ENCODE measurements at regions not wholly inside any gene's neighbourhood (a gene's known extent, or its start where the extent isn't known, plus 50 kb on each side); places are given as distances from the start of the nearest gene placed in this dataset.
"Not testable (repeated sequence)": the region's sequence is repeated elsewhere in the genome, so short reads cannot be mapped to it uniquely, and the experiment has no call there.

DNA sequence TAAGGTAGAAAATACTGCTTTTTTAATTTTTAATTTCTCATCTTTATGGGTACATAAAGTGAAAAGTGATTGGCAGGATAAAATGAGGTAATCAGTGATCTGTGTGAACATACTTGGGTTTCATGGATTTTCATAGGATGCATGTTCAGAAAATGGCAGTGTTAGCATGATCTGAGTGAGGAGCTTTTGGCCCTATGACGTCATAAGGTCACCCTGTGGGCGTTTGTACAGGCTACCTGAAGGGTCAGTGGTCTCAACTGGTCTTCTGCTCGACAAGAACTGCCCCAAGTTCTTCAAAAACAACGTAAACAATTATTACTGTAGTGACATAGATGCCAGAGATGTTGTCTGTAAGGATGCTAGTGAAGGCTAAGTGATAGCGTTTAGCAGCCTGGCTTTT lies 124.5 kb upstream of the OSTN start:
- no peak for DNase-seq

DNA sequence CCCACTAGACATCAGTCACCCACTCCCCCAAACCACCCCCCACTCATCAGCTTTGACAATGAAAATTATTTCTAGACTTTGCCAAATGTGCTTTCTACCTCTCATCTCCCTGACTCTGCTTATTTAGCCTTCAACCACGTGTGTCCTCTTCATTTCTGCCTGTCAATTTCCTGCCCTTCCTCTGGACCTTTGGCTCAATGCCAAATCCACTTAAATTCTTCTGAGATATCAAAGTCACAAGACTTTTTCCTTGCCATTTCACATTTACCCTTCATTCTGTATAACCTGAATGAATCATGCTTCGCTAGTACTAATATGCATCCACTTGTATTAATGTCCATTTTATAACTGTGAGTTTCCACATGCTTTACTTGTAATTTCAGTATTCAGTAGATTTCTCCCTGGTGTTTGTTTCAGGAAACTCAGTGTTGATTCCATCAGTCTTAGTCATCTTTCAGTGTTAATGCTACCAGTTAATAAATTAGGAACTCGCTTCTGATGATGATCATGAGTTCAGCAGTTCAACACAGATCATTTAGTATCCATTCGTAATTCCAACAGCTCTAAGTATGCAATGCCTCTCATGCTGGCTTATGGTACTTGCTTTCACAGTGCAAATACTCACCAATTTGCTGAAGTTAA lies 128.2 kb upstream of the OSTN start:
- DNase-seq: no peak

DNA sequence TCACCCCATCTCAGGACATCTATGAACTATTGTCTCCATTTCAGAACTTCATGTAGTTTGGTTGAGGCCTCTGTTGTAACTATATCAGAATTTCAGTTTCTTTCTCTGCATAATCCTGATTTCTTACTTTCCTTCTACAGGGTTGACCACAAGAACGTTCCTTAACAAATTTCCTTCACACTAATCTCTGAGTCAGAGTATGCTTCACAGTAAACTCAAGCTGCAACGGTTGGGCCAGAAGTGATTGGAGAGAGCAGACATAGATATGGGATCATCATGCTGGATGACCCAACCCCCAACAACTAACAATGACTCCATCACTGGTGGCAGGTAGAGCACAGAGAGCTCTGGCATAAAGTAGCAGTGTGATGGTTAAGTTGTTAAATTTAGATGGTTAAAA lies 128.8 kb upstream of the OSTN start:
- DNase-seq: no peak

DNA sequence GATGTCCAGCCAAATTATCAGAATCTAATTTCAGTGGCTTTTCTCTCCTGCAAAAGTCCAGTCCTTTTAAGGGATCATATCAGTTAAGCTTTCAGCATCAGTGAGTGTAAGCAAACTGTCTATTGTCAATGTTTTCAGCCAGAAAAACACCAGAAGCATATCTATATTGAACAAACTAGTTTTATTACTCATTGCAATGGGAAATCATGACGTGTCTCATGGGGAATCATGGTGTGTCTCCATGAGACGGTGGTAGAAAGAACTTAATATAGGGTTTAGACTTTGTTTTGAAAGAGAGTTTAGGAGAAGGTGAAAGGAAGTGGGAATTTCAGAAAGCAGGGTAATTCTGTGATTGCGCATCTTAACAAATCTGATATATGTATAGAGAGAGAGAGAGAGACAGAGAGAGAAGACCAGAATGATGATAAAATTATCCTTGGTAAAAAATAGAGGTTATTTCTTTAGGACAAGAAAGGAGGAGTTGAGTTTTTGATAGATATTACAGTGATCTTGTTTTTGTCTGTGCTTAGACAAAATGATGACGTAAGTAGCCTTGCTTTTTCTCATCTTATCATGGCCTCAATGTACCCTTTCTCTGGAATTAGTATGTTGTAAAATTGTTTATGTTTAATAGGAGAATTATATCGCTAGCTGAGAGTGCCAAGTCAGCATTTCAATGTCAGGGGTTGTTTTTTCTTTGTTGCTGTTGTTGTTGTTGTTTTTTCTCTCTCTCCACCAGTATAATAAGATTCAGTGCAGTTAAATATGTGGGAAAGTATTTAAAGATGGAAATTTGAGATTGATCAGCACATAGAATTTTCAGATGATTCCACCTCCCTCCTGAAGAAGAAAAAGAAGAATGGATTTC lies 129.9 kb upstream of the OSTN start:
- no peak for DNase-seq

DNA sequence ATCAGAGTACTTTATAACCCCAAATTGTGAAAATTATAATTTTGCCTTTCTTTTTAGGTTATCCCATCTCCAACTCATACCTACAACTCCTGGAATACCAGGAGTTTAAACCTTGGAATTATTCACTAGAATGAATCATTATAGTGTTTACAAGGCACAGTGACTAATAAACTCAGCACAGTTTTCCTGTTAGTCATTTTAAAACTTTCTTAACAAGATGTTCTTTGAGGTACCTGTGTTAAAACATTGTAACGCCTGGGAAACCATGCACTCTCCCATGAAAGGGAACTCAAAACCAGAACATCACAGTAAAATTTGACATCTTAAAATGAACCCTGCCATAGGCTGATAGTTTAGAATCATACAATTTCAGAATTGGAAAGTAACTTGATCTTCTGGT lies 132.4 kb upstream of the OSTN start:
- DNase-seq: no peak

DNA sequence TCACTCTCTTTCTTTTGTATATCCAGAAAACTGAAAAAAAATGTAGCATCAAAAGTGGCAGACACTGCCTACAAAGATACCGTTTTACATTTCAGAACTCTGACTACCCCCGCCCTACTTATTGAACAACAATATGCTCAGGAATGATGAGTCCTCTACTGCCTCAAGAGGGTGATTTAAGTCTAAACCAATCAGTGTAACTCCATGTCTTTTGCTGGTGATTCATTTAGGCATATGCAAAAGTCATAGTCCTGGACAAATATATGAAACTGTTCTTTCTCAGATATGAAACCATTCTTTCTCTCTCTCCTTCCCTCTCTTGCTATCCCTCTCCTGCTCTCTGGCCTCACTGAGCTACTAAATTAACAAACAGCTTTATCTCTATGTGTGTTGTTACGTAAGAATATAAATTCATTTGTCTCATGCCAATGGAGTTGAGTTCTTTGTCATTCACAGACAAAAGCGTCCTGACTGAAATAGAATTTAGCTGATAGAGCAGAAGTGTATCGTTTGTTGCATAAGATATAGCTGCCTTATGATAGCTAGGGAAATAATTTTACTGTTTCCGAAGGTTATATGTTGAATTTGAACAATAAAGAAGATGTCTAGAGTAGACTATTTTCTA lies 133.7 kb upstream of the OSTN start:
- no peak for DNase-seq

DNA sequence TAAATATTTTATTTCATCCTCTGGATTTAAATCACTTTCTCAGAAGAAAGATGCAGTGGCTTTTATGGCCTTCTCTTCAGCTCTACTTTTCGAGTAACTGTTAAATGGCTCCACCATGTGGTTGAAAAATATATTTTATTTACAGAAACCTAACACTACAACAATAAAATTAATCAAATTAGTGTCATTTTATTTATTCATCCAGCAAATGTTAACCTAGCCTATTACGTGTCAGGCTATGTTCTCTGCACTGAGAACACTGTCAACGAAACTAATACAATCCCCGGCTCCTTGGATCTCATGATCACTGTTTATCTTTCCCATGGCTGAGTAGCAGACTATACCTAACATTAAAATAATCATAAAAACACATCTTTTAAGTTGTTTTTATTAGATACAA lies 148.0 kb upstream of the OSTN start:
- DNase-seq: peak; percentile 3

DNA sequence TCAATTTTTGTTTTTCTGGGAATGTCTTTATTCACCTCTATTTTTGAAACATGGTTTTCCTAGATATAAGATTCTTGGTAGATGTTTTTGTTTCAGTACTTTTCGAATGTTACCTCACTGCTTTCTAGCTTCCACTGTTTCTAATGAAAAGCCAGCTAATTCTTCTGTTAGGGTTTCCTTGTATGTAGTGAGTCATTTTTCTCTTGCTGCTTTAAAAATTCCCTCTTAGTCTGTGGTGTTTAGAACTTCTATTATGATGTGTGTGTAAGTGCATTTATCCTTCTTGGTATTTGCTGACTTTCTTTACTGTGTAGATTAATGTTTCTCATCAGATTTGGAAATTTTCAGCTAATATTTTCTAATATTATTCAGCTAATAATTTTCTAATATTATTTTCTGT lies 151.1 kb upstream of the OSTN start:
- DNase-seq: no peak

DNA sequence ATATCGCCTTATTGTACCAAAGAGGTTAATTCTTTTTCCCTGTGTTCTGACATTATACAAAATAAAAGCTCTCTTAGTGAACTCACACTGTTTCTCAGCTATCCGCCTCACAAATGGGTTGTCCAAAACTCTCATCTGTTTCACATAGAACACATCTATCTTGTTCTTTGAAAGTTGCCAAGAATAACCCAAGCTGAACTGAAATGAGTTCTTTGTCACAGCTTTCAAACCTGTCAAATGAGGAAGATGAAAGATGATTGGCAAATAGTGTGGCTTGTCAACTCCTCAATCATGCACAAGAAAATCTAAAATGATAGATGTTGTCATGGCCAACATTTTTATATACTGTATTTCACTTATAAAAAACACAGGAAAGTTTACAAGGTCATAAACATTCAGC lies 168.1 kb upstream of the OSTN start:
- no peak for DNase-seq

DNA sequence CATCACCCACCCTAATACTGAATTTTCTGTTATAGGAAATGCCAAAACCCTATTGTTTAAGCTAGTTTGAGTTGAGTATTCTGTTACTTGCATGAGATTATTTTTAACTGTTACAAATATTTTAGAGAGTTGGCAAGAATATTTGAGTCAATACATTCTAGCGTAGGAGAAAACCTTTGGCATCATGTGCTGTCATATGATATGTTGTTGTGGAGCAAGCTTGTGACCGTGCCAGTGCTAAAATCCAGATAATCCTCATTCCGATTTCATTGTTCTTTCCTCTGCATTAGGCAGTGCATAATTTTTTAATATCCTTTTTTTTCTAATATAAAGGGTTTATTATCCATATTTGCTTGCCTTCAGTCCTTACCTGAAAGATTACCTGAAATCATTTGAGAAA lies 168.0 kb upstream of the GMNC start:
- no peak for DNase-seq

DNA sequence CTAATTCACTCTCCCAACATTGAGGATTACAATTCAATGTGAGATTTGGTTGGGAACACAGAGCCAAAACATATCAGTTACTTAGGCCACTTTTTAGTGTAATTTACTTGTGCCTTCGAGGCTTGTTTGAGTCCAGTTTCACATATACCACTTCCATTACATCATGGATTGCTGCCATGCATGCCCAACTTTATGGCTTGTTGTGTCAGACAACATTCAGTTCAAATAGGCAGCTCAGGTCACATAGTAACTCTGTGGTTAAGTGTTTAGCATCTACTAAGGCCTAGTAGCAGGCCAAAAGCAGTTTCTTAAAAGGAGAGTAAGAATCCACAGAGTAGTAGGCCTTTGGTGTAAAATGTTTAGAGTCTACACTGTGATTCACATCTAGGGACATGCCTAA lies 164.3 kb upstream of the GMNC start:
- DNase-seq: no peak

DNA sequence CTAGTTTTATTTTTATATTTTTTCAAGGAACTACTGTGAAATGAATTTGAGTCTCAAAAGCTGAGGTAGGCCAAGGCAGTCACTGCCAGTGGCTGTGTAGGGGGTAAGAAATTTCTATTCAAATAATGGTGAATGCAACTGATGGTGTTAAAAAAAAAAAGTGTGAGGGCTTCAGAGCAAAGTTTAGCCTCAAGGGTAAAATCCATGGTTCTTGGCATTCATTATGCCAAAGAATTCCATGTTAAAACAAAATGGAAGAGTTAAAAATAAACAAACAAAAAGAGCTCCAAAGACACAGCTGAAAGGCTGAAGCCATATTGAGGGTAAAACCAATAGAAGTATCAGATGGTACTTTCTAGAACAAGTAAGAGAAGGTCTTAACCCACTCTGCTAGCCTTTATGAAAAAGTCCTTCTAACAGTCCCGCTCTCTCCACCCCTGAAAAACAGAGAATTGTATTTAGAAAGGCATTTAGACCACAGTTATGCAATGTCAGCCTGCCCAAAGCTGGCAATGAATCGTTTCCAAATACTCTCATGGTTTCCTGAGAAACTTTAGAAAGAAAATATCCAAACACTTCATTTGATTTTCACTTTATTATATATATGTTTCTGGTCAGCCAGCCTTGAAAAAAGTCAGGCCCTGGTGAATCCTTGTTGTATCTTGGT lies 158.4 kb upstream of the GMNC start:
- DNase-seq: no peak

DNA sequence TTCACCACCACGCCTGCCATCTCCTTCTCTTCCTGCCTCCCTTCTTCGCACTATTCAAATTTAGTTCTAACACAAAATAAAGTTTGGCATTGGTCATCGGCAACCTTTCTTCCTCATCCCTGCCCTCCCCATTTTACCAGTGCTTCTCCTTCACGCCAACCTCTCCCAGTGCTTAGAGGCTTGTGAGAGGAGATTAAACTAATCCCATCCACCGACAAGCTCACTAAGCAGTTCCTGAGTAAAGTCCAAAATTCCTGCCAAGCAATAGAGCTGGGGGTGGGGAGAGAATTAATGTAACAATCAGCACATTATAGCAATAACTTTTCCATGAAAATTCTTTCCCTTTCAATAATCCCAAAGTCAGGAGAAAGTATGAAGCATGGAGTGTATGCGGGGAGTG lies 157.4 kb upstream of the GMNC start:
- no peak for DNase-seq

DNA sequence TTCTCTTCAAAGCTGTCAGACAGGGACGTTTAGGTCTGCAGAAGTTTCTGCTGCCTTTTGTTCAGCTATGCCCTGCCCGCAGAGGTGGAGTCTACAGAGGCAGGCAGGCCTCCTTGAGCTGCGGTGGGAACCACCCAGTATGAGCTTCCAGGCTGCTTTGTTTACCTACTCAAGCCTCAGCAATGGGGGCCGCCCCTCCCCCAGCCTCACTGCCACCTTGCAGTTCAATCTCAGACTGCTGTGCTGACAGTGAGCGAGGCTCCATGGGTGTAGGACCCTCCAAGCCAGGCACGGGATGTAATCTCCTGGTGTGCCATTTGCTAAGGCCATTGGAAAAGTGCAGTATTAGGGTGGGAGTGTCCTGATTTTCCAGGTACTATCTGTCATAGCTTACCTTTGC lies 153.5 kb upstream of the GMNC start:
- not testable (repeated sequence) for DNase-seq

DNA sequence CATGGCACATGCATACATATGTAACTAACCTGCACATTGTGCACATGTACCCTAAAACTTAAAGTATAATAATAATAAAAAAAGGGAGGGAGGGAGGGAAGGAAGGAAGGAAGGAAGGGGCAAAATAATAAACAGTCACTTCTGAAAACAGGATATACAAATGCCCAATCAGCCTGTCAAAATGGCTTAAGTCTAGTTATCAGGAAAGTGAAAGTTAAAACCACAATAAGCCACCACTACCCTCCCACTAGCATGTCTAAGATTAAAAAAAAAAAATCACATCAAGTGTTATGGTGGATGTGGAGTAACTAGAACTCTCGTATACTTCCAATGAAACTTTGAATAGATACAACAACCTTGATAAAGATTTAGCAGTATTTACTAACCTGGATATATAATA lies 145.6 kb upstream of the GMNC start:
- no peak for DNase-seq

DNA sequence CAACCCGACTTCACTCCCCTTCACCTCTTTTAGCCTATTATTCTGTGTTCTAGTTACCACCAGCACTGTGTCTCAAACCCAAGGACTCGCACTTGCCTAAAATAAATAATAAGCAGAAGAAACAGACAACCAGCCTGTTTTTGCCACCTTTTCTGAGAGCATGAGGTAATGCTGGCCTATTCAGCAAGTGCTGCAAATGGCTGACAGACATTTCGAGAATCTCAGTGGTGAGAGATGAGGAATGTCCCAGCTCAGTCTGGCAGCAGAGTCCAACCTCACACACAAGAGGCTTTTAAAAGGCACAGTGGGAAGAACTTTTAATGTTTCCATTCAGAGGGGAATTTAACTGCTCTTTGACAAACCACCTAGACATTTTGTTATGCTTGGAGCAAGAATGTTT lies 143.3 kb upstream of the GMNC start:
- no peak for DNase-seq

DNA sequence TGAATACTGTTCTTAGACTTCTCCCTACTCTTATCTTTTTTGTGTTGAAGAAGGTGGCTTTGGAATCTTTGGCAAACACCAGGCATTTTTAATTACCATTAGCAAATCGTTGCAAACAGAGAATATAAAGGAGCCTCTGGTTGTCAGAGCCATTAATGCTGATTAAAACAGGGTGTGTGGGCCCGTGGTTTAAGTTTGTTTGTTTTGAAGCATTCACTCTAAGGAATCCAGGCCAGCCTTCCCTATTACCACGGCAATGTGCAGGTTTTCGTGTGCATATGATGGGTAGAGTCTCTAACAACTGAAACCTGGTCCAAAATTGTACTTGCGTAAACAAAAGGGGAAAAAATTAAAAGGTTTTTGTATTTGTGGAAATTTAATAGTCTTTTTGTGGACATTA lies 141.2 kb upstream of the GMNC start:
- no peak for DNase-seq

DNA sequence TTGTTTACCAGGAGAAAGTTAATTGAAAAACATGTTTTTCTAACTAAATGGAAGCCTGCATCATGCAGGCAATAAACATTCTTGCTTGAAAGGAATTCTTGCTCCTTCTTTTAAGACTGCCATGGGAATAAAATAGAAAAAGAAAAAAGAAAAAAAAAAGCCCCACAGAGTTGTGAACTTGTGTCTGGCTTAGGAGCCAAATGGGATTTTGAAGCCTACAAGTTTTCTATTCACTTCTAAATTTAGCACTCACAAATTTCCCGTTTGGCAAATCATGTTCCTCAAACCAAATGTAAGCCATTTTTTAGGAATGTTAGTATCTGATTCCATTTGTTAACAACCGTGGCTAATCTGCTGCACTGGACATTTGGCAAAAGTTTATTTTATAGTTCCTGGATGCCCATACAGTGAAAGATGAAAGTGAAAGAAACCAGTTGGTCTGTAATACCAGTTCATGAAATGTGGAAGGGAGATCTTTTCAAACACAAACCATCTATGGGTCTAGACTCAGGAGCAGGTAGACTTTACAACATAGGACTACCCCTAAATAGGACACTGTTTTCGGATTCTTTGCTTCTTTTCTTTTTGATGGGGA lies 133.8 kb upstream of the GMNC start:
- DNase-seq: no peak

DNA sequence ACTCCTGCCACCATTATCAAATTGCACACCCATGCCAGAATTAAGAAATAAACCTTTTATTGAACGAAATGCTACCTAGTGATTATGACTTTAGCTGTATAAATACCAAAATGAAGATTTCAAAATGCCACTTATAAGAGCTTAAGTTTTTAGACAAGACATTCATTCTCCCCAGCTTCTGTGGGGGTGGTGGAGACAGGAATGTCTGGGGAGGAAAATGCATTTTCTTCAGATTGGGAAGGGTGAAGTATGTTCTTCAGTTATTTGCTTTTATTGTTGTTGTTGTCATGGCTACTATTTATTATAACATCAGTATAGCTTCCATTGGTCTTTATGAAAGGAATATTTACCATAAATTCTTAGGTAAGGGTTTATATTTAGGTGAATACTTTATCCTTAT lies 132.7 kb upstream of the GMNC start:
- DNase-seq: no peak

DNA sequence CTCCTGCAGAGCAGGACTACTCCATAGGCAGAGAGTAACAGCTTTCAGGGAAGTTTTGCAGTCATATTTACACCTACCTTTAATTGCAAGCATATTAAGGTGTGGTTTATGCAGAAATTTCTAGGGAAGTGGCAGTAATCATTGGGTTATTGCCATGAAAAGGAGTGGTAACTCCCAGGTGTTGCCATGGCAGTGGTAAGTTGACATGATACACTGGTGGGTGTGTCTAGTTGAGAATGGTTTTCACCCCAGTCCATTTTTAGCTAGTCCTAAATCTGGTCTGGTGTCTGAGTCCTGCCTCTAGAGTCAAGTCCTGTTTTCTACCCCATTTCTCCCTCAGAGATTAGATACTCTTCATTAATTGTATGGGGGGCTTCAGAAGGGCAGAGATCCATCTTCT lies 128.4 kb upstream of the GMNC start:
- no peak for DNase-seq

DNA sequence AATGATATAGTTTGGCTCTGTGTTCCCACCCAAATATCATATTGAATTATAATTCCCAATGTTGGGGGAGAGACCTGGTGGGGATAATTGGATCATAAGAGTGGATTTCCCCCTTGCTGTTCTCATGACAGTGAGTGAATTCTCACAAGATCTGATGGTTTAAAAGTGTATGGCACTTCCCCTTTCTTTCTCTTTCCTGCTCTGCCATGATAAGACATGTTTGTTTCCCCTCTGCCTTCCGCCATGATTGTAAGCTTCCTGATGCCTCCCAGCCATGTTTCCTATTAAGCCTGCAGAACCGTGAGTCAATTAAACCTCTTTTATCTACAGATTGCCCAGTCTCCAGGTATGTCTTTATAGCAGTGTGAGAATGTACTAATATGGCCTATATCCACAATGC lies 126.7 kb upstream of the GMNC start:
- DNase-seq: peak; percentile 25

DNA sequence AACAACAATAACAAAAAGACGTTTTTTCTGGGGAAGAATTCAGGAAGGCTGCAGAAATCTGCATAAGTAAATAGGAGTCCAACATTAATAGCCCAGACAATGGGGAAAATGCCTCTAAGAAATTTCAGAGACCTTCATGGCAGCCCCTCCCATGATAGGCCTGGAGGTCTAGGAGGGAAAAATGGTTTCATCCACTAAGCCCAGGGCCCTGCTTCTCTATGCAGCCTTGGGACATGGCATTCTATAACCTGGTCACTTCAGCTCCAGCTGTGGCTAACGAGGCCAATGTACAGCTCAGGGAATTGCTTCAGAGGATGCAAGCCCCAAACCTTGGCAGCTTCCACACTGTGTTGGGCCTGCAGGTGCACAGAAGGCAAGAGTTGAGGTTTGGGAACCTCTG lies 125.6 kb upstream of the GMNC start:
- no peak for DNase-seq

DNA sequence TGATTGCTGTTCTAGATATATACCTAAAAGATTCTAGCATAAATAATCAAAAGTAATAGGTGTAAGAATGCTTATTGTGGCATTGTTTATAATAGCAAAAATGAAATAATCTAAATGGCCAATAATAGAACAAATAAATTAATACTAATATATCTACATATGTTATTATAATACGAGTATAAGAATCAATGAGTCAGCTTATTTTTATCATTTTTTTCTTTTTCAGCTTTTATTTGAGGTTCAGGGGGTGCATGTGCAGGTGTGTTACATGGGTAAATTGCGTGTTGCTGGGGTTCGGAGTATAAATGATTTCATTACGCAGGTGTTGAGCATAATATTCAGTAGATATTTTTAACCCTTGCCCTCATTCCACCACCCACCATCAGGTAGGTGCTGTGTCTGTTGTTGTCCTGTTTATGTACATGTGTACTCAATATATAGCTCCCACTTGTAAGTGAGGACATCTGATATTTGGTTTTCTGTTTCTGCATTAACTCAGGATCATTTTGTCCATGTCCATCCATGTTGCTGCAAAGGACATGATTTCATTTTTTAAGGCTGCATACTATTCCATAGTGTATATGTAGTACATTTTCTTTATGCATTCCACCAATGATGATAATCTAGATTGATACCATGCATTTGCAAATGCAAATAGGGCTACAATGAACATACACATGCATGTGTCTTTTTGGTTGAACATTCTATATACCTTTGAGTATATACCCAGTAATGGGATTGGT lies 122.2 kb upstream of the GMNC start:
- no peak for DNase-seq
